B cell (primary cell): ENCODE measurements at regions not wholly inside any gene's neighbourhood (a gene's known extent, or its start where the extent isn't known, plus 50 kb on each side); places are given as distances from the start of the nearest gene placed in this dataset.

Experiments used
- ATAC-seq: fragments of 200-7000 bp; cut with Tn5 transposase; one replicate; pipeline ENCODE4 v1.10.0; 2021; ENCODE audit warnings: low read depth, mild to moderate bottlenecking, moderate number of reproducible peaks, moderate library complexity
- CTCF ChIA-PET: fragments of 350-600 bp; sonication (Branson Sonifier 250); formaldehyde crosslinking; loops from one replicate; lab custom pipeline; 2021; ENCODE audit warnings: antibody characterized with exemption, inconsistent platforms; lab: Charles Lee
- POLR2A ChIA-PET: fragments of 350-600 bp; sonication (Branson Sonifier 250); formaldehyde crosslinking; loops from one replicate; lab custom pipeline; 2021; ENCODE audit warnings: antibody characterized with exemption; lab: Charles Lee
- DNase-seq: peaks from one replicate; pipeline ENCODE4 v3.0.0; 2013
- H2AFZ ChIP-seq: 2 replicates; pipeline ENCODE4 v1.6.1; 2012; ENCODE audit warnings: mild to moderate bottlenecking, low read depth, low read length; ENCODE audit not compliant: insufficient read depth, poor library complexity, severe bottlenecking
- H3K27ac ChIP-seq, 2 donors: 1 replicate in 1 of 2; 2 replicates in 1 of 2; pipeline ENCODE4 v1.5.1; 2012 to 2013; ENCODE audit warnings: low read length in 2 of 2, mild to moderate bottlenecking in 2 of 2, moderate library complexity in 1 of 2
- H3K27me3 ChIP-seq, 4 experiments: fragments of 200-600 bp in 1 of 4; sonication (generic) in 1 of 4; replicated peaks in 1 of 4; 1 replicate in 2 of 4; 2 replicates in 2 of 4; pipeline versions ENCODE4 v1.6.1 to v1.7.0; 2013 to 2016; ENCODE audit warnings: low read length in 3 of 4, mild to moderate bottlenecking in 2 of 4, mixed read lengths in 1 of 4, moderate library complexity in 1 of 4; ENCODE audit not compliant: insufficient read depth in 4 of 4, control insufficient read depth in 3 of 4; ENCODE audit errors: control extremely low read depth in 1 of 4
- H3K36me3 ChIP-seq, 2 experiments: replicated peaks in 1 of 2; 1 replicate in 1 of 2; 2 replicates in 1 of 2; pipeline versions ENCODE4 v1.6.1 to v1.7.1; 2013; ENCODE audit warnings: low read length in 1 of 2; ENCODE audit not compliant: insufficient read depth in 2 of 2, control insufficient read depth in 1 of 2; ENCODE audit errors: control extremely low read depth in 1 of 2, extremely low read depth in 1 of 2
- H3K4me1 ChIP-seq, 2 donors: fragments of 200-600 bp in 1 of 2; sonication (generic) in 1 of 2; 1 replicate in 1 of 2; 2 replicates in 1 of 2; pipeline versions ENCODE4 v1.5.1 to v1.6.1; 2013 to 2017; ENCODE audit warnings: low read length in 2 of 2; ENCODE audit not compliant: control insufficient read depth in 2 of 2, insufficient read depth in 2 of 2
- H3K4me2 ChIP-seq: replicated peaks from 2 replicates; pipeline ENCODE3; 2012; ENCODE audit warnings: mild to moderate bottlenecking, low read depth, low read length; ENCODE audit not compliant: poor library complexity, severe bottlenecking
- H3K4me3 ChIP-seq, 5 experiments: fragments of 200-600 bp in 1 of 5; sonication (generic) in 1 of 5; 1 replicate in 3 of 5; 2 replicates in 2 of 5; pipeline versions ENCODE4 v1.5.1 to v1.7.0; 2011 to 2016; ENCODE audit warnings: low read length in 4 of 5, mild to moderate bottlenecking in 4 of 5, low read depth in 2 of 5, control low read depth in 1 of 5, moderate library complexity in 1 of 5; ENCODE audit not compliant: insufficient read depth in 1 of 5; ENCODE audit errors: control extremely low read depth in 1 of 5, extremely low read depth in 1 of 5
- H3K79me2 ChIP-seq: fragments of 200-600 bp; sonication (generic); one replicate; pipeline ENCODE4 v1.6.0; 2016; ENCODE audit warnings: low read length; ENCODE audit not compliant: control insufficient read depth, insufficient read depth
- H3K9ac ChIP-seq: fragments of 200-600 bp; sonication (generic); 2 replicates; pipeline ENCODE4 v1.6.1; 2017; ENCODE audit warnings: mild to moderate bottlenecking, low read length, moderate library complexity
- H3K9me3 ChIP-seq, 3 donors: one replicate each; pipeline versions ENCODE4 v1.6.1 to v1.7.1; 2013; ENCODE audit warnings: low read length in 2 of 3; ENCODE audit not compliant: control insufficient read depth in 2 of 3, insufficient read depth in 1 of 3; ENCODE audit errors: control extremely low read depth in 1 of 3
- H4K20me1 ChIP-seq: 2 replicates; pipeline ENCODE4 v1.6.0; 2012; ENCODE audit warnings: mild to moderate bottlenecking, low read length; ENCODE audit not compliant: insufficient read depth, control insufficient read depth, poor library complexity, severe bottlenecking
- H3K27ac Mint-ChIP-seq: one replicate; pipeline ENCODE4 v1.8.0; 2021; ENCODE audit warnings: mixed read lengths
- H3K27me3 Mint-ChIP-seq: one replicate; pipeline ENCODE4 v1.8.0; 2021; ENCODE audit warnings: mixed read lengths
- H3K4me1 Mint-ChIP-seq: one replicate; pipeline ENCODE4 v1.8.0; 2021; ENCODE audit warnings: mixed read lengths
- H3K4me3 Mint-ChIP-seq: one replicate; pipeline ENCODE4 v1.8.0; 2021; ENCODE audit warnings: mixed read lengths
- H3K9me3 Mint-ChIP-seq: one replicate; pipeline ENCODE4 v1.8.0; 2022; ENCODE audit warnings: mixed read lengths; ENCODE audit not compliant: insufficient read depth
- EZH2 ChIP-seq: IDR thresholded peaks from 2 replicates; pipeline ENCODE4 v1.6.1; 2012; ENCODE audit warnings: borderline replicate concordance, low read depth, mild to moderate bottlenecking, moderate library complexity, low read length; ENCODE audit not compliant: insufficient read depth, poor library complexity, severe bottlenecking
- WGBS: methylation state at CpG from one replicate; pipeline ENCODE4 v1.1.5; 2013; ENCODE audit warnings: missing lambda C conversion rate; ENCODE audit not compliant: insufficient coverage; 5-methylcytosine and 5-hydroxymethylcytosine counted together
- intact Hi-C: fragments of 100-400 bp; cut with micrococcal nuclease; formaldehyde crosslinking; loops from one replicate; pipeline ENCODE4 v1.10.0; 2022
- TF ChIP-seq, protein P1 (sequence below): fragments of 200-600 bp; IDR thresholded peaks from one replicate; pipeline ENCODE4 v1.8.0; 2022; ENCODE audit warnings: antibody characterized with exemption, mild to moderate bottlenecking

DNA sequence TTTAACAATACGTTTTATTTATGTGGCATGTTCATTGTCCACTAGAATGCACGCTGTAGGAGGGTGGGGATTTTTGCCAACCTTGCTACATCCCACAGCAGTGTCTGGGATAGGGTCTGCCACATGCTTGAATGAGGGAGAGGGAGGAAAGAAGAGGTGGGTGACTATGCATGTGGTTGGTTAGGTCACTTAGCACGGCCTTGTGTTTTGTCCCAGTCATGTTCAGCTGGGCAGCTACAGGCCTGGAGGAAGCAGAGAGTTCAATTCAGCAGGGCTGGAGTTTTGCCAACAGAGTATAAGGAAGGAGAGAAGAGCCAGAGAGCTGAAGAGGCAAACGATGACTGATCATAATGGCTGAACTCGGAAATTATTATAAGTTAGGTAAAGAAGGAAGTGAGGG is 268.4 kb upstream of the NSMCE3 start:
- ATAC-seq: no peak
- H3K4me1 ChIP-seq: no peaks in the 10 kb centered on the region
- H3K79me2 ChIP-seq: no peaks in the 10 kb centered on the region
- H3K9me3 ChIP-seq: peaks cover 0 to 4% (median 0%) of the 10 kb centered on the region in 3 donors
- ChIA-PET POLR2A (no interaction called here), CTCF (no interaction called here)
- H4K20me1 ChIP-seq: no peaks in the 10 kb centered on the region
- no peak for TF ChIP-seq EZH2
- TF ChIP-seq, protein P1, sequence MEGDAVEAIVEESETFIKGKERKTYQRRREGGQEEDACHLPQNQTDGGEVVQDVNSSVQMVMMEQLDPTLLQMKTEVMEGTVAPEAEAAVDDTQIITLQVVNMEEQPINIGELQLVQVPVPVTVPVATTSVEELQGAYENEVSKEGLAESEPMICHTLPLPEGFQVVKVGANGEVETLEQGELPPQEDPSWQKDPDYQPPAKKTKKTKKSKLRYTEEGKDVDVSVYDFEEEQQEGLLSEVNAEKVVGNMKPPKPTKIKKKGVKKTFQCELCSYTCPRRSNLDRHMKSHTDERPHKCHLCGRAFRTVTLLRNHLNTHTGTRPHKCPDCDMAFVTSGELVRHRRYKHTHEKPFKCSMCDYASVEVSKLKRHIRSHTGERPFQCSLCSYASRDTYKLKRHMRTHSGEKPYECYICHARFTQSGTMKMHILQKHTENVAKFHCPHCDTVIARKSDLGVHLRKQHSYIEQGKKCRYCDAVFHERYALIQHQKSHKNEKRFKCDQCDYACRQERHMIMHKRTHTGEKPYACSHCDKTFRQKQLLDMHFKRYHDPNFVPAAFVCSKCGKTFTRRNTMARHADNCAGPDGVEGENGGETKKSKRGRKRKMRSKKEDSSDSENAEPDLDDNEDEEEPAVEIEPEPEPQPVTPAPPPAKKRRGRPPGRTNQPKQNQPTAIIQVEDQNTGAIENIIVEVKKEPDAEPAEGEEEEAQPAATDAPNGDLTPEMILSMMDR: no peak
- H3K4me3 Mint-ChIP-seq: no peak overlapping the region
- no peak for DNase-seq
- H3K4me2 ChIP-seq: no peak overlapping the region
- H3K27me3 ChIP-seq: no peaks in the 10 kb centered on the region
- WGBS: 51% methylated on average over 3 of the region's 5 CpGs
- no peak overlapping the region for H3K27ac ChIP-seq
- no peaks in the 10 kb centered on the region for H3K27me3 Mint-ChIP-seq
- intact Hi-C loops: no loop called here
- no peaks in the 10 kb centered on the region for H3K36me3 ChIP-seq
- H3K4me1 Mint-ChIP-seq: no peaks in the 10 kb centered on the region
- H3K9me3 Mint-ChIP-seq: no peaks in the 10 kb centered on the region
- no peak overlapping the region for H3K27ac Mint-ChIP-seq
- H3K4me3 ChIP-seq: no peak overlapping the region
- no peak overlapping the region for H2AFZ ChIP-seq
- H3K9ac ChIP-seq: no peak overlapping the region

DNA sequence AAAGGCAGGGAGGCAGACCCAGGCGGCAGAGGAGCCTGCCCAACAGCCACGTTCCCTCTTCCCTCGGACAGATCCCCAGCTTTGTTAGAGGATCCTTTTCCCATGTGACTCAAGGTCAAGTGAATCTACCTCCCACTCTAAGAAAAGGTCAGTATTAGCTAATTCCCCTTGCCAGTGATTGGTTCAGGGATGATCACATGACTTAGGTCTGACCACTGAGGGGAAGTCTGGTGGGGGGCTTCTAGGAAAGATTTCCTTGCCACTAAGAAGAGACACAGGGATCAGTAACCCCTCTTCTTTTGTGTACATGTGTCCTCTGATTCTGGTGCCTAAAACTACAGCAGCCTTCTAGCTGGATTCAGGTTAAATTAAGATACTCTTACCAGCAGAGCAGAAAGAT is 266.3 kb upstream of the NSMCE3 start:
- Histone ChIP-seq H3K27ac (no peak overlapping the region), H3K9ac (no peak overlapping the region), H2AFZ (no peak overlapping the region), H3K4me1 (no peaks in the 10 kb centered on the region), H4K20me1 (no peaks in the 10 kb centered on the region), H3K4me2 (no peak overlapping the region), H3K4me3 (no peak overlapping the region), H3K9me3 (peaks cover 0 to 4% (median 0%) of the 10 kb centered on the region in 3 donors), H3K27me3 (no peaks in the 10 kb centered on the region), H3K79me2 (no peaks in the 10 kb centered on the region), H3K36me3 (no peaks in the 10 kb centered on the region)
- TF ChIP-seq EZH2: no peak
- TF ChIP-seq, protein P1: no peak
- Mint-ChIP-seq H3K27me3 (no peaks in the 10 kb centered on the region), H3K4me3 (no peak overlapping the region), H3K27ac (no peak overlapping the region), H3K9me3 (no peaks in the 10 kb centered on the region), H3K4me1 (no peaks in the 10 kb centered on the region)
- ChIA-PET CTCF (no interaction called here), POLR2A (no interaction called here)
- WGBS: no CpG with 5 or more reads among the region's 3 CpGs
- no peak for DNase-seq
- ATAC-seq: no peak
- intact Hi-C loops: no loop called here
